Ishikawa (cell line): ENCODE measurements at regions not wholly inside any gene's neighbourhood (a gene's known extent, or its start where the extent isn't known, plus 50 kb on each side); places are given as distances from the start of the nearest gene placed in this dataset.

ENCODE experiments used
- CREB1 ChIP-seq: IDR thresholded peaks from 2 replicates; pipeline ENCODE4 v1.6.1; 2012; ENCODE audit warnings: low read depth
- EP300 ChIP-seq: IDR thresholded peaks from 2 replicates; pipeline ENCODE4 v1.6.1; 2012; ENCODE audit warnings: borderline replicate concordance
- TAF1 ChIP-seq: IDR thresholded peaks from 2 replicates; pipeline ENCODE4 v1.6.1; 2012; ENCODE audit warnings: low read depth, mild to moderate bottlenecking
- USF1 ChIP-seq: IDR thresholded peaks from 2 replicates; pipeline ENCODE4 v1.6.1; 2012
- YY1 ChIP-seq: IDR thresholded peaks from 2 replicates; pipeline ENCODE4 v1.6.1; 2012; ENCODE audit warnings: low read depth
- ZBTB7A ChIP-seq: IDR thresholded peaks from 2 replicates; pipeline ENCODE4 v1.6.1; 2012; ENCODE audit warnings: low read depth
- TF ChIP-seq, protein P1 (sequence below): IDR thresholded peaks from 2 replicates; pipeline ENCODE4 v1.6.1; 2012

DNA sequence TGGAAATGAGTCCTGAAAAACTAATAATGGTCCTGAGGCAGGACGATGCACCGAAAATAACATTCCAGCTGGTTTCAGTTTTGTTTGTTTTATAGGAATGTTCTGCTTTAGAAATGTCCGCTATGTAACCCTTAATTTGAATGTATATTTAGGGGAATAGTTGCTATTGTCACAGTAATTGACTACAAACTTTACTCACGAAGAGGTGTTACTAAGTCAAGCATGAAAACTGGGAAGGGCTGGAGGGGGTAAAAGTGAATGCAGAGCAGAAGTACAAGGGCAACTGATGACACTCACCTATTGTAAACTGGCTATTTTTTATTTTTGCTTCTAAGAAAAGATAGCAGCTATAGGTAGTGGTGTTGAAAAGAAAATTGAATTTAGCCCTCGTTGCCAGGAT, 230.7 kb upstream of the SYT10 start:
- TF ChIP-seq YY1, result no peak
- TF ChIP-seq TAF1, result no peak
- TF ChIP-seq EP300, result no peak
- TF ChIP-seq, protein P1, sequence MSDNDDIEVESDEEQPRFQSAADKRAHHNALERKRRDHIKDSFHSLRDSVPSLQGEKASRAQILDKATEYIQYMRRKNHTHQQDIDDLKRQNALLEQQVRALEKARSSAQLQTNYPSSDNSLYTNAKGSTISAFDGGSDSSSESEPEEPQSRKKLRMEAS, result no peak
- no peak for TF ChIP-seq ZBTB7A
- no peak for TF ChIP-seq CREB1
- no peak for TF ChIP-seq USF1
